ENCODE measurements at regions not wholly inside any gene's neighbourhood (a gene's known extent, or its start where the extent isn't known, plus 50 kb on each side); places are given as distances from the start of the nearest gene placed in this dataset.

DNA sequence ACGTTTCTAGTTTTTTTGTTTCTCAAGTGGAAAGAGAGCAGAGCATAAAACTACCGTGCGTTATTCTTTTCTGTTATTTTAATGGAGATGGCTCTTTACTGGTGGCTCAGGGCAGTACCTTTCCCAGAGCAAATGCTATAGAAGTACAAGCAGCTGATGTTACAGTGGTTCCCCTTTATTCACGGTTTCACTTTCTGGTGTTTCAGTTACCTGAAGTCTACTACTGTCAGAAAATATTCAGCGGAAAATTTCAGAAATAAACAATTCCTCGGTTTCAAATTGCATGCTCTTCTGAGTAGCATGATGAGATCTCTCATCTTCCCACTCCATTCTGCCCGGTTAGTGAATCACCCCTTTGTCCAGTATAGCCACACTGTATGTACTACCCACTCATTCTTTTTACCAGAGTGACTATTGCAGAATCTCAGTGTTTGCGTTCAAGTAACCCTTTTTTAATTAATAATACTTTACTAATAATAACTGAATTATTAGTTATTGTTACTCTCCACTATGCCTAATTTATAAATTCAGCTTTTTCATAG is 597.5 kb upstream of the ROBO2 start:
- TF ChIP-seq GATA1 (IDR thresholded peaks at IDR 0.05; ENCODE audit: low read depth, low read length) (no peak), POLR2A (IDR thresholded peaks at IDR 0.05; ENCODE audit: low read length) (no peak)
- DNase-seq = no peak

DNA sequence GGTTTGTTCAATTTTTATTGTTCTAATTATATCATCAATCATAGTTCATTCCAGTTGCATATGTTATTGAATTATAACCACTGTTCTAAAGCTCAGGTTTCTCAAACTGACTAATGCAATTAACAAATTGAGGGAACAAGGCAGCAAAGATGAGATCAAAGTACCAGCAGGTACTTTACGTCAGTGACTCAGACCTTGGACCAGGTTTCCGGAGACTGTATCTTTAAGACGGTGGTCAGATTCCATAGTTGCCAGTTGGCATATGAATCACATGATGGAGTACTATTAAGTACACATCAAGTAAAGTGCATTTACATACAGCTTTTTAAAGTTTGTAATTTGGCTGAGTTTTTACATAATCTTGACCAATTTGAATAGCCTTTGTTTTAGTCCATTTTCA is 583.6 kb upstream of the ROBO2 start:
- no peak for DNase-seq
- TF ChIP-seq POLR2A (IDR thresholded peaks at IDR 0.05; ENCODE audit: low read length) (no peak), GATA1 (IDR thresholded peaks at IDR 0.05; ENCODE audit: low read depth, low read length) (no peak)

DNA sequence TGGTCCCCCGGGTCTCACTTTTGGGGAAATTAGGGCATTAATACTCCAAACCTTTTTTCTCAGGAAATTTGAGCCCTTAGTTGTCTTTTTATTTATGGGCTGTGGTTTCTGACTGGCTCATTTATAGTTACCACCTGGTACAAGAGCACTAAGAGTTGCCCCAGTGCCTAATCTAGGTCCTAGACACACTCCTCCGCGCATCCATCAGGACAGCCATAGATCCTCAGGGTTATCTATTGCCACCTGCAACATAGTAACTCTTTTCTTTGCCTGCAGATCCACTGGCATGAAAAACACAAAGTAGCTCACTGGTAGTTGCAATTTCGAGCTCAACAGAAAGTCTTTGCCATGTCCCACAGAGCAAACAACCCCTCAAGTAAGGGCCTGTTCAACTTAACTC is 576.4 kb upstream of the ROBO2 start:
- TF ChIP-seq GATA1 (IDR thresholded peaks at IDR 0.05; ENCODE audit: low read depth, low read length) (no peak), POLR2A (IDR thresholded peaks at IDR 0.05; ENCODE audit: low read length) (no peak)
- no peak for DNase-seq

DNA sequence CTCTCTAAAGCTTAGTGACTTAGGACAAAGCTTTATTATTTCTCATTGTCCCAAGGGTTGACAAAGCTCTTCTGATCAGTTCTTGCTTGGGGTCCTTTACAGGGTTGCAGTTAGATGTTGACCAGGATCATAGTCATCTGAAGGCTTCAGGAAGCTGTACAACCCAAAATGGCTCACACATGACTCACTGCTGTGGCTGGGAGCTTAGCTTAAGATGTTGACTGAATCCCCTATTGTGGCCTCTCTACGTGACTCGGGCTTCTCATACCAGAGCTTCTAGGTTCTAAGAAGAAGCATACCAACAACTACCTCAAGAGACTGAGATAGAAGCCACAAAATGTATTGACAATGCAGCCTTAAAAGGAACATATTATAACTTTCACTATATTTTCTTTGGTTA is 569.6 kb upstream of the ROBO2 start:
- no peak for TF ChIP-seq POLR2A (IDR thresholded peaks at IDR 0.05; ENCODE audit: low read length)
- no peak for TF ChIP-seq GATA1 (IDR thresholded peaks at IDR 0.05; ENCODE audit: low read depth, low read length)
- DNase-seq = no peak

DNA sequence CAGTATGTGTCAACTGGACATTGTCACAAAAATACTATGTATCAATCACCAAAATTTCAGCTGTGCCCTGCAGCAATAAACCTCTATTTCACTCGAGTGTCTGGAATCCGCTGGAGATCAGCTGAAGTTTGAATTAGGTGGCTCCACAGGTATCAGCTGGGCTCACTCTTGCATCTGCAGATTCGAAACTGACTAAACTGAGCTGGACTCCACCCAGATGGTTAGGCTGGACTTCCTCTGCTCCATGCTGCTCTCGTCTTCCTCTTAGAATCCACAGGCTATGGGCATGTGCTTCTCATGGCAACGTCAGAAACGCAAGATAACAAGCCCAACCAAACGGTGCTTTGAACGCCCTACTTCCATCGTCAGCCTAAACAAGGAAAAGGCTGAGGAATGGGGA is 565.3 kb upstream of the ROBO2 start:
- no peak for TF ChIP-seq POLR2A (IDR thresholded peaks at IDR 0.05; ENCODE audit: low read length)
- TF ChIP-seq GATA1 (IDR thresholded peaks at IDR 0.05; ENCODE audit: low read depth, low read length) = no peak
- no peak for DNase-seq

DNA sequence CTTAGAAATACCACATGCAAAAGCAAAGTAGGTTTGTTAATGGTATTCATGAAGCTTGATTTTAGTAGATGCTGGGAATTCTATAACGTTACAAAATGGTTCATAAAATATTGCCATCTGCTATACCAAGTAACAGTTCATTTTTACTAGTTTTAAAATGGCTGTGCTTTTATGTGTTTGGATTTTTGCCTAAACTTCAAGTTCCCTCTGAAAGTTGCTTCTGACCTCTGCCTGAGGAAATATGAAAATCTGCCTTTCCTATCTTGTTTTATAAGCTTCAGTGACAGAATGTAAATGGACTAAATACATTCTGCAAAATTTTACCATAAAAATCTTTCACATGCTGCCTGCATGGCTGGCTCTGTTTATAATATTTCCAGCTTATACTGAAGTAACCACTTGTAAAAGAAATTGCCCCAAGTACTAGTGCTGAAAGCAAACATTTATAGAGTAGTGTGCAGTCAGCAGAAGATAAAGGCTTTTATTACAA is 560.7 kb upstream of the ROBO2 start:
- DNase-seq = no peak
- TF ChIP-seq POLR2A (IDR thresholded peaks at IDR 0.05; ENCODE audit: low read length) = no peak
- TF ChIP-seq GATA1 (IDR thresholded peaks at IDR 0.05; ENCODE audit: low read depth, low read length) = no peak

DNA sequence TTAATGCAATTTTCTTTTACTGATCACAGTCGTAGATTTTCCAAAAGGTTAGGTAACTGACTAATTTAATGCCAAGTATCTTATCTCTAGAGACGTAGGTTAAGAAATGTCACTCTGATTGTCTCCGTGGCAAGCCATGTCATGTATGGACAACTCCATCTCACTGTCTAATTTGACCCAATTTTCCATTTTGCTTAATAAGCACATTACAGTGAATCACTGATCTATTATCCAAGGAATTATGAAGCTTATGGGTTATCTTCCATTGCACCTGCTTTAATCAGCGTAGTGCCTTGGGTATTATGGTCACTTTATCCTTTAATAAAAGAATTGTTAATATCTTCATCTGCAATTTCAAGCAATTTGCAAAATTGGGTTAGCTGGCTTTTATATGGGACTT is 557.4 kb upstream of the ROBO2 start:
- TF ChIP-seq POLR2A (IDR thresholded peaks at IDR 0.05; ENCODE audit: low read length) (no peak), GATA1 (IDR thresholded peaks at IDR 0.05; ENCODE audit: low read depth, low read length) (no peak)
- no peak for DNase-seq

DNA sequence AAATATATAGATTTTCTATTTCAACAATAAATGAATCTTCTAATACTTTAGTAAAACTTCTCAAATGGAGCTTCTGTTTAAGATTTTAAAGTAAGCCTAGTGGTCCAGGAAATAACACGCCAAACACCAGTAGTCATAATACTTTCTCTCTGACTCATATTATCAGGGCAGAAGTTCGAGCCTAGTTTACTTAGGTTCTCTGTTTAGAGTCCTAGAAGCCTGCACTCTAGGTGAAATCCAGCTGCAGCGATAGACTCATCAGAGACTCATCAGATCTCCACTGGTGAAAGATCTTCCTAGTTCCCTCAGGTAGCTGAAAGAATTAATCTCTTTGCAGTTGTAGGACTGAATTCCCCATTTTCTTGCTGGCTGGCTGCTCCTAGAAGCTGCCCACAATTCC is 552.5 kb upstream of the ROBO2 start:
- no peak for DNase-seq
- TF ChIP-seq GATA1 (IDR thresholded peaks at IDR 0.05; ENCODE audit: low read depth, low read length) (no peak), POLR2A (IDR thresholded peaks at IDR 0.05; ENCODE audit: low read length) (no peak)

DNA sequence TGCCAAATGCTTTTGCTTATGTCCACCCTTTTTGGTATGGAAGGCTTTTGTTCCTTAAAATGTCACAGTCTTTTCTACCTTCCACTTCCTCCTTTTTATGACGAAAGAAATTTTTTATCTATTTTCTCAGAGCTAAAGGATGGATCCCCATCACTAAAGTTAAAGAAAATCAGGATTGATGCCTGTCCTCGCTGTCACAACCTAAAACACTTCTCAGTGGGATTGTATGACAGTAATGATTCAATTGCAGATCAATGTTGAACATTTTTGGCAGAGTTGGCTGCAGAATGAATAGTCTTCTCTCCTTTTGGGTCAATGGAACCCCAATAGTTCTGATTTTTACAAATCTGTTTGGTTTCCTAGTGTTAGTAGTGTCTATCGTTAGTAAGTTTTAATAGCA is 549.8 kb upstream of the ROBO2 start:
- DNase-seq = no peak
- no peak for TF ChIP-seq GATA1 (IDR thresholded peaks at IDR 0.05; ENCODE audit: low read depth, low read length)
- no peak for TF ChIP-seq POLR2A (IDR thresholded peaks at IDR 0.05; ENCODE audit: low read length)

DNA sequence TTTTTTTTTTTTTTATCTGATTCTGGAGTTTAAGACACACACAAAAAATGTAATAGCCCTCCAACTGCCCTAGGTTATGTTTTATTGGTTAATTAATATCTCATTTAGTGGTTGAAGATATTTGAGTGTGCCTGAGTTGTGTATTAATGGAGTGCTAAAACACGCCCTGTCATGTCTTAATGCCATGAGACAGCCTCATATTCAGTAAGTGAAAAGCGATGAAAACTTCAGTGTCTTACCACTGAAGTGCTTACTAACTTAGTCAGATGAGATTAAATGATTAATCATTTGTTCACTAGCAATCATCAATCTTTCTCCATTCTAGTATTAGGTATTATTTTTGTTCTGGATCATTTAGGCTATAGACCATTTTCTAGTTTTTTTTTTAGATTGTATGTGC is 544.7 kb upstream of the ROBO2 start:
- no peak for TF ChIP-seq POLR2A (IDR thresholded peaks at IDR 0.05; ENCODE audit: low read length)
- DNase-seq = no peak

DNA sequence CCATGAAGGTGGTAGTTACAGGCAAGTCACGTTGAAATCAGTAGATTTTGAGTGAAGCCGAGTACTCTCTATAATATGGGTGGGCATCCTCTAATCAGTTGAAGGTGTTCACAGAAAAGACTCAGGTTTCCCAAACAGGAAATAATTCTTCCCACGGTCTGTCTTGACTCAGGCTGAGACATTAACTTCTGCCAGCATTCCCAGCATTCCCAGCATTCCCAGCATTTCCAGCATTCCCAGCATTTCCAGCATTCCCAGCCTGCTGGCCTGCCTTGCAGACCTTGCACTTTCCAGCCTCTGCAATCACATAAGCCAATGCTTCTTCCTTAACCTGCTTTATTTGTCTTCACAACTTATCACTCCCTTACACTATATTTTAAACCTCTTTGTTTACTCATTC is 542.3 kb upstream of the ROBO2 start:
- no peak for DNase-seq
- TF ChIP-seq POLR2A (IDR thresholded peaks at IDR 0.05; ENCODE audit: low read length) (no peak), GATA1 (IDR thresholded peaks at IDR 0.05; ENCODE audit: low read depth, low read length) (no peak)

DNA sequence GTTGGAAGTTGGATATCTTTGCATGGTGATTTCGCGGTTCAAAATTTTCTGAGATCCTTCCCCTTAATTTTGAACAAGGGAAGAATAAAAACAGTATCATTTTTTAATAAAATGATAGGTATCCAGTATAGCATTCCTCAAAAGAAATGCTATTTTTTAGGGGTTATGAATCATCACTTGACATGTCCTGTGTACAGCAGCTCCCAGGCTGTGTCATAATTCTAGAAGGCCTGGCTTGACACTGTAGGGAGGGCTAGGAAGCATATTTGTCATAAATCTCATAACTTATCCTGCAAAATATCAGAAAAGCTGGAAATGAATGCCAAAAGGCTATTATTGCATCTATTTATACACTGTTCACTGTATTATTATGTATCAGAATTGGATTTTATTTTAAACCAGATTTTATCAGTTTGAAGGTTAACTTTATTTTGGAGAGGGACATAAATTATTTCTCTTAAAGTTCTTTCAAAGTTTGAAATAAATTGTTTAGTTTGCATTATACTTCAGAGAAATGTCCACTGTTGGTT is 539.1 kb upstream of the ROBO2 start:
- no peak for TF ChIP-seq POLR2A (IDR thresholded peaks at IDR 0.05; ENCODE audit: low read length)
- no peak for TF ChIP-seq GATA1 (IDR thresholded peaks at IDR 0.05; ENCODE audit: low read depth, low read length)
- no peak for DNase-seq

DNA sequence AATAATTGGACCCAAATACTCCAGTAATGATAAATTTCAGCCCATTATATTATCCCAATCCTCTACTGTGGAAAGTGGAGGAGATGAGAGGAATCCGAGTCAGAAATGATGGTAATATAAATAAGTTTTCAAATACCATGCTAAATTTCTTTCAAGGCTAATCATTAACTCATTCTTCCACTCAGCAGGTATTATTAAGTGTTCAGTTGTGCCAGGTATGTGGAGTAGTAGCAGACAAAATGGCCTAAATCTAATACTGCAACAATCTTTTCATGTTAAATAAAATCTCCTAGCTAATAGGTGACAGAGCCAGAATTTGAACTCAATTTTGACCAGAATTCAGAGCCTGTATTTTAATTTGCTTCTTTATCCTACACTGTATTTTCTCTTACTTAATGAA is 538.6 kb upstream of the ROBO2 start:
- TF ChIP-seq GATA1 (IDR thresholded peaks at IDR 0.05; ENCODE audit: low read depth, low read length) = no peak
- TF ChIP-seq POLR2A (IDR thresholded peaks at IDR 0.05; ENCODE audit: low read length) = no peak
- no peak for DNase-seq

DNA sequence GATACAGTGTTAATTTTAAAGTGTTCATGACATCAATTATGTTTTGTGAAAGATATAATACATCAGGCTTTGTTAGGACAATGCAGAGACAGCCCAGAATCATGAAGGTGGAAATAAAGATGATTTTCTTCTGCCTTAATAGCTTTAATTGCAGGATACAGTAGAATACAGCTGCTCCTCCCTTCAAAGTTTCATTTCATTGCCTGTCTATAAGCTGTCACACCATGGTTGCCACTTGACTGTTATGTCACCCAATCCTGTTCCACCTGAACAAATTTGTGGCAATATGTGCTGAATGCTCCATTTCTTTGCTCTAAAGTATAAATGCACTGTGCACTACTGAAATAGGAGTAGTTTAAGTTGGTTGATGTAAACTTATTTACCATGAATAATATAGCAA is 537.8 kb upstream of the ROBO2 start:
- no peak for DNase-seq
- no peak for TF ChIP-seq POLR2A (IDR thresholded peaks at IDR 0.05; ENCODE audit: low read length)
- TF ChIP-seq GATA1 (IDR thresholded peaks at IDR 0.05; ENCODE audit: low read depth, low read length) = no peak

DNA sequence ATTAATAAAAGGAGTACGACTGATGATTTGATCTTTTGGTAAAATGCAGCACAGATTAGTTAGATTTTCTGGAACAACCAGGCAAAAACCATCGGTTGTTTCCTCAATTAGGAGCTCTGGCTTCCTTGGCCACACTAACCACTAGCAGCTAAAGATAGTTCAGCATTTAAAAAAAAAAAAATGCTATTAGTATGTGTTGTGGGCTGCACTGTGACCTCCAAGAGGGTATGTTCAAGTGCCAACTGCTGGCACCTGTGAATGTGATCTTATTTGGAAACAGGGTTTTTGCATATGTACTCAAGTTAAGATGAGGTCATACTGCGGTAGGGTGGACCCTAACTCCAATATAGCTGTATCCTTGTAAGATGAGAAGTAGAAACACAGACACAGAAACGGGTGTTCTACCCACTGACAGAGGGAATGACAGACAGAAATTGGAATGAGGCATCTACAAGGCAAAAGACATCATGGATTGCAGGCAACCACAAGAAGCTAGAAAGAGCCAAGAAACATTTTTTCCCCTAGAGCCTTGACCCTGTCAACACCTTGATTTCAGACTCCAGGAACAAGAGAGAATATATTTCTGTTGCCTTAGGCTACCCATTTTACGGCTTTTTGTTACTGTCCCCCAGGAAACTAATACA is 534.6 kb upstream of the ROBO2 start:
- no peak for TF ChIP-seq POLR2A (IDR thresholded peaks at IDR 0.05; ENCODE audit: low read length)
- TF ChIP-seq GATA1 (IDR thresholded peaks at IDR 0.05; ENCODE audit: low read depth, low read length) = no peak
- DNase-seq = no peak

All from erythroblast (primary cell).